GM12878 (cell line): ENCODE measurements at regions not wholly inside any gene's neighbourhood (a gene's known extent, or its start where the extent isn't known, plus 50 kb on each side); places are given as distances from the start of the nearest gene placed in this dataset.

Source experiments
- ATAC-seq: fragments of 200-7000 bp; cut with Tn5 transposase; 3 replicates; pipeline ENCODE4 v1.9.1; 2020; ENCODE audit warnings: mild to moderate bottlenecking, moderate library complexity
- BruUV-seq: library from RNA; stranded (reverse); fragments of 400-500 nt; replicated peaks from 2 replicates; lab custom pipeline; 2021; lab: Mats Ljungman, UMichigan
- CTCF ChIA-PET: fragments of 300-600 bp; sonication (Branson Sonifier 250); formaldehyde crosslinking; extraction: SDS; loops from one replicate; lab custom pipeline; 2021; ENCODE audit warnings: inconsistent platforms; lab: Yijun Ruan, JAX
- POLR2A ChIA-PET: fragments of 350-600 bp; formaldehyde crosslinking; extraction: SDS; loops from one replicate; lab custom pipeline; 2021; ENCODE audit warnings: inconsistent platforms; lab: Charles Lee
- RAD21 ChIA-PET: fragments of 300-600 bp; sonication (Branson Sonifier 250); formaldehyde crosslinking; loops from one replicate; lab custom pipeline; 2023; ENCODE audit warnings: antibody characterized with exemption; ENCODE audit not compliant: unreplicated experiment; lab: Charles Lee
- SMC1A ChIA-PET: fragments of 300-600 bp; sonication (Branson Sonifier 250); formaldehyde crosslinking; loops from one replicate; lab custom pipeline; 2023; ENCODE audit not compliant: unreplicated experiment, uncharacterized antibody; lab: Charles Lee
- DNase-seq: peaks from one replicate; pipeline ENCODE4 v3.0.0-alpha.2; 2011; ENCODE audit warnings: low read depth, low spot score
- FAIRE-seq: peaks from 3 replicates; lab custom pipeline; 2011; peaks lifted over from hg19 to GRCh38; lab: Jason Lieb, UNC
- H2AFZ ChIP-seq: 2 replicates; pipeline ENCODE4 v1.6.0; 2011; ENCODE audit warnings: low read depth, low read length, control low read depth; ENCODE audit not compliant: control insufficient read depth
- H3K27ac ChIP-seq: 2 replicates; pipeline ENCODE4 v1.5.1; 2011; ENCODE audit warnings: control low read depth; ENCODE audit not compliant: control insufficient read depth, insufficient read depth
- H3K27me3 ChIP-seq, 2 experiments: replicated peaks in 1 of 2; 2 replicates each; pipeline versions ENCODE4 v1.6.0 to v1.6.1; 2011; ENCODE audit warnings: low read length in 1 of 2; ENCODE audit not compliant: control insufficient read depth in 2 of 2, insufficient read depth in 2 of 2
- H3K36me3 ChIP-seq, 2 experiments: 2 replicates each; pipeline ENCODE4 v1.5.1; 2011; ENCODE audit warnings: low read length in 1 of 2; ENCODE audit not compliant: control insufficient read depth in 2 of 2, insufficient read depth in 2 of 2
- H3K4me1 ChIP-seq: 2 replicates; pipeline ENCODE4 v1.6.1; 2011; ENCODE audit warnings: mild to moderate bottlenecking, low read length, moderate library complexity, mixed read lengths; ENCODE audit not compliant: control insufficient read depth, insufficient read depth
- H3K4me2 ChIP-seq: 2 replicates; pipeline ENCODE4 v1.6.0; 2011; ENCODE audit warnings: control low read depth; ENCODE audit not compliant: control insufficient read depth, insufficient read depth
- H3K4me3 ChIP-seq: fragments of 200-600 bp; sonication (generic); 2 replicates; pipeline ENCODE4 v1.5.1; 2016
- H3K79me2 ChIP-seq: 2 replicates; pipeline ENCODE4 v1.6.0; 2011; ENCODE audit warnings: low read length; ENCODE audit not compliant: control insufficient read depth, insufficient read depth
- H3K9ac ChIP-seq: 2 replicates; pipeline ENCODE4 v1.8.0; 2011; ENCODE audit warnings: low read length, control low read depth, mixed read lengths; ENCODE audit not compliant: control insufficient read depth, insufficient read depth
- H3K9me3 ChIP-seq: replicated peaks from 3 replicates; pipeline ENCODE4 v1.5.1; 2011; ENCODE audit warnings: mild to moderate bottlenecking, low read length; ENCODE audit not compliant: control insufficient read depth, insufficient read depth
- H4K20me1 ChIP-seq: 2 replicates; pipeline ENCODE4 v1.6.0; 2011; ENCODE audit not compliant: control insufficient read depth, insufficient read depth
- BRCA1 ChIP-seq: IDR thresholded peaks from 2 replicates; pipeline ENCODE4 v1.6.1; 2011; ENCODE audit warnings: low read depth, low read length, improper control_type of control experiment
- HCFC1 ChIP-seq: fragments of 150-350 bp; IDR thresholded peaks from 2 replicates; pipeline ENCODE4 v1.6.1; 2014; ENCODE audit warnings: low read length
- NFYA ChIP-seq: IDR thresholded peaks from 2 replicates; pipeline ENCODE4 v1.6.1; 2011; ENCODE audit warnings: low read depth, mild to moderate bottlenecking, low read length, improper control_type of control experiment, borderline replicate concordance
- RELA ChIP-seq: fragments of 450-650 bp; IDR thresholded peaks from 2 replicates; pipeline ENCODE4 v1.8.0; 2014; ENCODE audit warnings: borderline replicate concordance; ENCODE audit not compliant: partially characterized antibody
- SIX5 ChIP-seq: IDR thresholded peaks from 2 replicates; pipeline ENCODE4 v1.6.1; 2011; ENCODE audit warnings: mild to moderate bottlenecking, low read depth, low read length, moderate library complexity; ENCODE audit not compliant: severe bottlenecking
- STAT1 ChIP-seq: fragments of 450-650 bp; conservative IDR thresholded peaks from 2 replicates; pipeline ENCODE4 v1.6.1; 2014; ENCODE audit warnings: antibody characterized with exemption, mild to moderate bottlenecking
- ZSCAN29 ChIP-seq: fragments of 450-650 bp; IDR thresholded peaks from 2 replicates; pipeline ENCODE4 v1.6.1; 2017; ENCODE audit warnings: mild to moderate bottlenecking, moderate library complexity
- WGBS: methylation state at CpG from one replicate; pipeline ENCODE4 v1.1.6; 2016; ENCODE audit warnings: low lambda C conversion rate; ENCODE audit not compliant: insufficient replicate concordance, insufficient coverage; ENCODE audit errors: missing lambda C conversion rate; 5-methylcytosine and 5-hydroxymethylcytosine counted together
- in situ Hi-C: fragments of 300-500 bp; cut with MboI; formaldehyde crosslinking; loops from 9 replicates; pipeline ENCODE4 v1.14.3; 2018; ENCODE audit warnings: mixed read lengths
- intact Hi-C: fragments of 100-400 bp; cut with micrococcal nuclease; formaldehyde crosslinking; loops from one replicate; pipeline ENCODE4 v1.14.2; 2022; ENCODE audit not compliant: unreplicated experiment
- TF ChIP-seq, protein P1 (sequence below): fragments of 450-650 bp; IDR thresholded peaks from 2 replicates; pipeline ENCODE4 v1.6.1; 2017; ENCODE audit warnings: mild to moderate bottlenecking, moderate library complexity
- TF ChIP-seq, protein P2 (sequence below), 3 experiments: IDR thresholded peaks in 2 of 3; conservative IDR thresholded peaks in 1 of 3; 2 replicates each; pipeline ENCODE4 v1.5.1; 2011; ENCODE audit warnings: low read depth in 3 of 3, low read length in 3 of 3, mild to moderate bottlenecking in 3 of 3, control low read depth in 2 of 3, moderate library complexity in 2 of 3, inconsistent platforms in 1 of 3, mixed read lengths in 1 of 3; ENCODE audit not compliant: control insufficient read depth in 2 of 3, insufficient read depth in 1 of 3; ENCODE audit errors: extremely low read depth in 1 of 3

DNA sequence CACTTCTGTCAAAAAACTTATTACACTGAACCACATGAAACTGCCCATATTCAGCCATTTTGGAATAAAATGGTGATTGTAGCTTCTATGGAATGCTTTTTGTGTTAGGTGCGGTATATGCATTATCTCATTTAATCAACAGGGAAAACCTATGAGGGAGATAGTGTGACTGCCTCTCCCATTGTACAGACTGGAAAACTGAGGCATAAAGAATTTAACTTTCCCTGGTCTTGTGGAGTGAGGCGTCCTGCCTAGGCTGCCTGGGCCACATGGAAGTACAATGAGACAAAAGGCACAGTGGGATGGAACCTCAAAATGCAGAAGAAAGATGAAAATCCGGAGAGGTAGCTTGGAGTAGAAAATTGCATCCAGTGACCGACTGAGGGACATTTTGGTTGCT lies 80.2 kb downstream of the RPLP1 start:
- in situ Hi-C loops: no loop called here
- BruUV-seq: no TSS peak
- CTCF ChIA-PET: interaction anchor here (1.2 kb wide), 1 partner anchor 9 kb away, joined by 4 read pairs; no protein-coding TSS in a partner anchor

DNA sequence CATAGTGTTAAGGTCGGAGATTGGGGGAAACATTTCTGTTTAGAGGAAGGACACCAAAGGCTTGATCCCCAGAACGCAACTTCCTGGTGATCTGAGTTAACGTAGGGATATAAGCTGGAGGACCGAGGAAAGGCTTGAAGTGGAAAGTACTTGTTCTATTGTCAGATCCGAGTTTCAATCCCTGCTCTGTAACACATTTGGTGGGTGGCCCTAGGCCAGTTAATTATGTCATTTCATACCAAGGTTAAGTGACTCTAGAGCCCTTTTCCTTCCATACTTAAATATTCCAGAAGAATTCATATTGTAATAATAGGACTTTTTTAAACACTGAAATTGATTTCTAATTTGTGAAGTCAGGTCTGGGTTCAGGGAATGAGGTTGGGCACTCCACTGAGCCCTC lies 80.9 kb downstream of the RPLP1 start:
- Histone ChIP-seq H3K9ac (no peak overlapping the region), H3K79me2 (no peaks in the 10 kb centered on the region), H2AFZ (no peak overlapping the region), H3K27me3 (peaks cover 3 to 6% of the 10 kb centered on the region in 2 experiments; a peak in 3 of 4 replicates), H3K9me3 (no peaks in the 10 kb centered on the region), H3K27ac (no peak overlapping the region), H3K4me2 (no peak overlapping the region), H3K4me1 (no peaks in the 10 kb centered on the region), H3K36me3 (no peaks in the 10 kb centered on the region), H4K20me1 (no peaks in the 10 kb centered on the region), H3K4me3 (no peak overlapping the region)
- FAIRE-seq: no peak
- no TSS peak for BruUV-seq
- ChIA-PET RAD21 (no interaction called here), CTCF (no interaction called here), SMC1A (no interaction called here), POLR2A (no interaction called here)
- ATAC-seq: no peak
- intact Hi-C loops (no loop called here), in situ Hi-C loops (no loop called here)
- WGBS: 21% methylated on average over 5 of the region's 5 CpGs
- no peak for DNase-seq
- no peak for TF ChIP-seq BRCA1
- TF ChIP-seq SIX5: no peak
- TF ChIP-seq, protein P1, sequence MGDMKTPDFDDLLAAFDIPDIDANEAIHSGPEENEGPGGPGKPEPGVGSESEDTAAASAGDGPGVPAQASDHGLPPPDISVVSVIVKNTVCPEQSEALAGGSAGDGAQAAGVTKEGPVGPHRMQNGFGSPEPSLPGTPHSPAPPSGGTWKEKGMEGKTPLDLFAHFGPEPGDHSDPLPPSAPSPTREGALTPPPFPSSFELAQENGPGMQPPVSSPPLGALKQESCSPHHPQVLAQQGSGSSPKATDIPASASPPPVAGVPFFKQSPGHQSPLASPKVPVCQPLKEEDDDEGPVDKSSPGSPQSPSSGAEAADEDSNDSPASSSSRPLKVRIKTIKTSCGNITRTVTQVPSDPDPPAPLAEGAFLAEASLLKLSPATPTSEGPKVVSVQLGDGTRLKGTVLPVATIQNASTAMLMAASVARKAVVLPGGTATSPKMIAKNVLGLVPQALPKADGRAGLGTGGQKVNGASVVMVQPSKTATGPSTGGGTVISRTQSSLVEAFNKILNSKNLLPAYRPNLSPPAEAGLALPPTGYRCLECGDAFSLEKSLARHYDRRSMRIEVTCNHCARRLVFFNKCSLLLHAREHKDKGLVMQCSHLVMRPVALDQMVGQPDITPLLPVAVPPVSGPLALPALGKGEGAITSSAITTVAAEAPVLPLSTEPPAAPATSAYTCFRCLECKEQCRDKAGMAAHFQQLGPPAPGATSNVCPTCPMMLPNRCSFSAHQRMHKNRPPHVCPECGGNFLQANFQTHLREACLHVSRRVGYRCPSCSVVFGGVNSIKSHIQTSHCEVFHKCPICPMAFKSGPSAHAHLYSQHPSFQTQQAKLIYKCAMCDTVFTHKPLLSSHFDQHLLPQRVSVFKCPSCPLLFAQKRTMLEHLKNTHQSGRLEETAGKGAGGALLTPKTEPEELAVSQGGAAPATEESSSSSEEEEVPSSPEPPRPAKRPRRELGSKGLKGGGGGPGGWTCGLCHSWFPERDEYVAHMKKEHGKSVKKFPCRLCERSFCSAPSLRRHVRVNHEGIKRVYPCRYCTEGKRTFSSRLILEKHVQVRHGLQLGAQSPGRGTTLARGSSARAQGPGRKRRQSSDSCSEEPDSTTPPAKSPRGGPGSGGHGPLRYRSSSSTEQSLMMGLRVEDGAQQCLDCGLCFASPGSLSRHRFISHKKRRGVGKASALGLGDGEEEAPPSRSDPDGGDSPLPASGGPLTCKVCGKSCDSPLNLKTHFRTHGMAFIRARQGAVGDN: no peak
- TF ChIP-seq RELA: no peak
- no peak for TF ChIP-seq STAT1

More for the DNA sequence above, 80.2 kb downstream of the RPLP1 start:
- H3K36me3 ChIP-seq: no peaks in the 10 kb centered on the region
- RAD21 ChIA-PET: no interaction called here
- no peak for DNase-seq
- TF ChIP-seq NFYA (no peak), HCFC1 (no peak), ZSCAN29 (no peak)
- TF ChIP-seq, protein P2, sequence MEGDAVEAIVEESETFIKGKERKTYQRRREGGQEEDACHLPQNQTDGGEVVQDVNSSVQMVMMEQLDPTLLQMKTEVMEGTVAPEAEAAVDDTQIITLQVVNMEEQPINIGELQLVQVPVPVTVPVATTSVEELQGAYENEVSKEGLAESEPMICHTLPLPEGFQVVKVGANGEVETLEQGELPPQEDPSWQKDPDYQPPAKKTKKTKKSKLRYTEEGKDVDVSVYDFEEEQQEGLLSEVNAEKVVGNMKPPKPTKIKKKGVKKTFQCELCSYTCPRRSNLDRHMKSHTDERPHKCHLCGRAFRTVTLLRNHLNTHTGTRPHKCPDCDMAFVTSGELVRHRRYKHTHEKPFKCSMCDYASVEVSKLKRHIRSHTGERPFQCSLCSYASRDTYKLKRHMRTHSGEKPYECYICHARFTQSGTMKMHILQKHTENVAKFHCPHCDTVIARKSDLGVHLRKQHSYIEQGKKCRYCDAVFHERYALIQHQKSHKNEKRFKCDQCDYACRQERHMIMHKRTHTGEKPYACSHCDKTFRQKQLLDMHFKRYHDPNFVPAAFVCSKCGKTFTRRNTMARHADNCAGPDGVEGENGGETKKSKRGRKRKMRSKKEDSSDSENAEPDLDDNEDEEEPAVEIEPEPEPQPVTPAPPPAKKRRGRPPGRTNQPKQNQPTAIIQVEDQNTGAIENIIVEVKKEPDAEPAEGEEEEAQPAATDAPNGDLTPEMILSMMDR (IDR thresholded peaks at IDR 0.05 in 2 of 3, conservative IDR thresholded peaks at IDR 0.05 in 1 of 3; ENCODE audit: control insufficient read depth in 2 of 3, extremely low read depth in 1 of 3, insufficient read depth in 1 of 3, low read depth in 3 of 3, low read length in 3 of 3): no peak
- H4K20me1 ChIP-seq: no peaks in the 10 kb centered on the region
- 26% methylated on average over 4 of the region's 4 CpGs for WGBS
- no peak overlapping the region for H2AFZ ChIP-seq
- POLR2A ChIA-PET: no interaction called here
- peaks cover 4 to 6% of the 10 kb centered on the region in 2 experiments; a peak in 3 of 4 replicates for H3K27me3 ChIP-seq
- H3K9ac ChIP-seq: no peak overlapping the region
- H3K9me3 ChIP-seq: no peaks in the 10 kb centered on the region
- intact Hi-C loops: no loop called here
- no peak for ATAC-seq
- no peaks in the 10 kb centered on the region for H3K79me2 ChIP-seq
- no peak overlapping the region for H3K4me3 ChIP-seq
- H3K4me2 ChIP-seq: no peak overlapping the region
- H3K4me1 ChIP-seq: no peaks in the 10 kb centered on the region
- no peak overlapping the region for H3K27ac ChIP-seq
- no peak for FAIRE-seq
- SMC1A ChIA-PET: no interaction called here
